Prostate gland (tissue), 2 donors: ENCODE measurements at regions not wholly inside any gene's neighbourhood (a gene's known extent, or its start where the extent isn't known, plus 50 kb on each side); places are given as distances from the start of the nearest gene placed in this dataset.

Experiments used
- DNase-seq: peaks from one replicate; pipeline ENCODE4 v3.0.0-alpha.2; 2019; ENCODE audit warnings: low spot score
- H3K27ac ChIP-seq, 2 donors: fragments of 200-600 bp; sonication (generic); 2 replicates each; pipeline ENCODE4 v1.5.1; 2017 to 2019
- H3K27me3 ChIP-seq: fragments of 200-600 bp; sonication (generic); replicated peaks from 2 replicates; pipeline ENCODE4 v1.5.1; 2019; ENCODE audit not compliant: insufficient read depth
- H3K36me3 ChIP-seq, 2 donors: fragments of 200-600 bp; sonication (generic); 1 replicate in 1 of 2; 2 replicates in 1 of 2; pipeline versions ENCODE4 v1.5.1 to v1.8.1; 2017 to 2019
- H3K4me1 ChIP-seq: fragments of 200-600 bp; sonication (generic); replicated peaks from 2 replicates; pipeline ENCODE4 v1.5.1; 2019
- H3K4me3 ChIP-seq, 2 donors: fragments of 200-600 bp; sonication (generic); 2 replicates each; pipeline ENCODE4 v1.5.1; 2017 to 2019
- H3K9me3 ChIP-seq: fragments of 200-600 bp; sonication (generic); 2 replicates; pipeline ENCODE4 v1.5.1; 2017
- CTCF ChIP-seq, 4 experiments: fragments of 200-600 bp in 2 of 4; fragments of 450-650 bp in 2 of 4; sonication (generic) in 2 of 4; IDR thresholded peaks; 1 replicate in 3 of 4; 2 replicates in 1 of 4; pipeline ENCODE4 v1.5.1; 2016 to 2019; ENCODE audit warnings: antibody characterized with exemption in 4 of 4, mild to moderate bottlenecking in 2 of 4, moderate library complexity in 2 of 4
- POLR2A ChIP-seq: fragments of 450-650 bp; IDR thresholded peaks from one replicate; pipeline ENCODE4 v1.6.1; 2016; ENCODE audit warnings: antibody characterized with exemption, mild to moderate bottlenecking
- POLR2AphosphoS5 ChIP-seq: sonication (generic); formaldehyde crosslinking; IDR thresholded peaks from one replicate; pipeline ENCODE4 v1.6.1; 2017; ENCODE audit warnings: antibody characterized with exemption
- WGBS: methylation state at CpG from one replicate; pipeline ENCODE4 v1.1.5; 2018; 5-methylcytosine and 5-hydroxymethylcytosine counted together
- intact Hi-C: fragments of 100-400 bp; cut with DNase I; formaldehyde crosslinking; loops from one replicate; pipeline ENCODE4 v1.14.2; 2022

DNA sequence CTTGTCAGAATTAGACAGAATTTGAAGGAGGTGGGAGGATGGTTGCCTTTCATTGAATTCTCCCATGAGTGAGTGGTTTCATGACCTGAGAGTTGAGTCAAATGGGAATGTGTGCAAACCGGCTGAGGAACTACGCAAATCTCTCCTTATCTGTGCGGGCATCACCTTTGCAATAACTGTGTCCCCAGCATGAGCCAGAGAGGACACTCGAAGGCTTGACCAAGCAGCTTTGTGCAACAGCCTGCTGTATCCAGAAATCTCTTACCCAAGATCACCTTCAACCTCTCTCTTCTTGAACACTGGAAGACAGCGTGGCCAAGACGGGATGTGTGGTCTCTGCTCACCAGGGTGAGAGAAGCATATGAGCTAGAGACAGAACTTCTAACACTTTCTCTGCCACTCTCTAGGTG is 93.8 kb upstream of the IKZF1 start:
- DNase-seq, result no peak
- 66% methylated on average over 6 of the region's 6 CpGs for WGBS

GRCh38 chr7:50209461-50210135 is 94.9 kb upstream of the IKZF1 start:
- WGBS, result 57% methylated on average over 5 of the region's 5 CpGs
- no peak for DNase-seq
- TF ChIP-seq POLR2AphosphoS5 (no peak), POLR2A (no peak), CTCF (IDR thresholded peaks at IDR 0.05) (no peak)
- no peaks in the 10 kb centered on the region for H3K4me1 ChIP-seq
- H3K4me3 ChIP-seq, result no peak overlapping the region
- no peaks in the 10 kb centered on the region for H3K9me3 ChIP-seq
- no peaks in the 10 kb centered on the region for H3K36me3 ChIP-seq
- H3K27ac ChIP-seq, result no peak overlapping the region
- intact Hi-C loops, result no loop called here
- H3K27me3 ChIP-seq, result no peaks in the 10 kb centered on the region

More for the DNA sequence above, 93.8 kb upstream of the IKZF1 start:
- H3K36me3 ChIP-seq, result no peaks in the 10 kb centered on the region
- no peaks in the 10 kb centered on the region for H3K4me1 ChIP-seq
- H3K9me3 ChIP-seq, result no peaks in the 10 kb centered on the region
- no peak overlapping the region for H3K4me3 ChIP-seq
- no peak for TF ChIP-seq POLR2A
- TF ChIP-seq CTCF (IDR thresholded peaks at IDR 0.05), result no peak
- TF ChIP-seq POLR2AphosphoS5, result no peak
- H3K27ac ChIP-seq, result no peak overlapping the region
- H3K27me3 ChIP-seq, result no peaks in the 10 kb centered on the region
- intact Hi-C loops, result no loop called here

DNA sequence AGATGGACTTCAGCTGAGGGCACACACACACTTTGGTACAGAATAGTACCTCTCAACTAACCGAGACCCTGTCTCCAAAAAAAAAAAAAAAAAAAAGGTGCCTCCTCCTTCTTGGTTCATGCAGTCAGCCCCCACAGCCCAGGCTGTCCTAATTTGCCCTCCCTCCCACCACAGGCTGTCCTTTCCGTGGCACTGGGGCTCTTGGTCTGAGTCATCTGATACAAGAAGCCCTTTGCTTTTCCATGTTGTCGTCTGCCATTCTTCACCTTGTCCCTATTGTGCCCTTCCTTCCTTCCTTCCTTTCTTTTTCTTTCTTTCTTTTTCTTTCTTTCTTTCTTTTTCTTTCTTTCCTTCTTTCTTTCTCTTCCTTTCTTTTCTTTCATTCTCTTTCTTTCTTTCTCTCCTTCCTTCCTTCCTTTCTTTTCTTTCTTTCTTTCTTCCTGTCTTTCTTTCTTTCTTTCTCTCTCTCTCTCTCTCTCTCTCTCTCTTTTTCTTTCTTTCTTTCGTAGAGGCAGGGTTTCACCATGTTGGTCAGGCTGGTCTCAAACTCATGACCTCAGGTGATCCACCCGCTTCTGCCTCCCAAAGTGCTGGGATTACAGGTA is 96.0 kb upstream of the IKZF1 start:
- intact Hi-C loops, result no loop called here
- H3K27ac ChIP-seq, result no peak overlapping the region
- no peak for DNase-seq
- no peaks in the 10 kb centered on the region for H3K9me3 ChIP-seq
- no peaks in the 10 kb centered on the region for H3K36me3 ChIP-seq
- WGBS, result 83% methylated on average over 5 of the region's 5 CpGs
- H3K27me3 ChIP-seq, result no peaks in the 10 kb centered on the region
- TF ChIP-seq POLR2AphosphoS5, result no peak
- TF ChIP-seq POLR2A, result no peak
- TF ChIP-seq CTCF (IDR thresholded peaks at IDR 0.05), result no peak
- H3K4me1 ChIP-seq, result no peaks in the 10 kb centered on the region
- no peak overlapping the region for H3K4me3 ChIP-seq

DNA sequence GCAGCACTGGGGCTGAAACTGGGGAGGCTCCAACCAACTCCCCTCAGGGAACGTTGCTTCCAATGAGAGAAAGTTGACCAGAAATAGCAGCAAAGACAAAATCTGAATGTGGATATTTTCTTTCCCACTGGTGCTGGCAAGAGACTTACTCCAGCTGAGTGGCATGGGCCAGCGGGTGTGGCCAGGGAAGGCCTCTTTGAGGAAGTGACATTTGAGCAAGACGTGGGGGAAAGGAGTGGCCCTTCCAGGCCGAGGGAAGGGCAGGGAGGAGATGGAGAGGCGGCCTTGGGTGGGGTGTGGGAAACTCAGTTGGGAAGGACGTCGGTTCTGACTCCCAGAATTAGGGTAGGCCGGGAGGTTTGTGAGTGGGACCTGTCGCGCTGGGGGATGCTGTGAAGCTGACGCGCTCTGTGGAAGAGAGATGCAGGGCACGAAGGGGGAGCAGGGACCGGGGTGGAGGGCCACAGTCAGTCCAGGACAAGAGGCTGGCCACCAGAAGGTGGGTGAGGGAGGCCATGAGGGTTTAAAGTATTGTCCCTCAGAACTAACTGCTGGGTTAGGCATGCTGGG is 96.7 kb upstream of the IKZF1 start:
- Histone ChIP-seq H3K9me3 (no peaks in the 10 kb centered on the region), H3K27ac (no peak overlapping the region), H3K4me1 (no peaks in the 10 kb centered on the region), H3K27me3 (no peaks in the 10 kb centered on the region), H3K4me3 (no peak overlapping the region), H3K36me3 (no peaks in the 10 kb centered on the region)
- intact Hi-C loops, result no loop called here
- DNase-seq, result no peak
- TF ChIP-seq POLR2A (no peak), POLR2AphosphoS5 (no peak), CTCF (IDR thresholded peaks at IDR 0.05) (no peak)
- WGBS, result 73% methylated on average over 14 of the region's 14 CpGs

- 88% methylated on average over 11 of the region's 11 CpGs for WGBS
- H3K36me3 ChIP-seq, result no peaks in the 10 kb centered on the region
- no peak overlapping the region for H3K4me3 ChIP-seq
- H3K4me1 ChIP-seq, result no peaks in the 10 kb centered on the region
- no peak overlapping the region for H3K27ac ChIP-seq
- no peaks in the 10 kb centered on the region for H3K9me3 ChIP-seq
- TF ChIP-seq POLR2A, result no peak
- TF ChIP-seq CTCF (IDR thresholded peaks at IDR 0.05), result no peak
- no peak for TF ChIP-seq POLR2AphosphoS5
- no peaks in the 10 kb centered on the region for H3K27me3 ChIP-seq
- no peak for DNase-seq
- intact Hi-C loops, result no loop called here
These were observed 97.3 kb upstream of the IKZF1 start for GRCh38 chr7:50207251-50207564.
